Stimulated activated CD8-positive, alpha-beta memory T cell treated with anti-CD3 and anti-CD28 coated beads, Interleukin-4, amount 100 ng/mL, for 48 hours (primary cell): ENCODE measurements at regions not wholly inside any gene's neighbourhood (a gene's known extent, or its start where the extent isn't known, plus 50 kb on each side); places are given as distances from the start of the nearest gene placed in this dataset.
A peak's percentile ranks its signal among the peaks of the same experiment; 100 is the strongest.

Experiments
- DNase-seq: peaks from one replicate; pipeline ENCODE4 v3.0.0-alpha.2; 2020

DNA sequence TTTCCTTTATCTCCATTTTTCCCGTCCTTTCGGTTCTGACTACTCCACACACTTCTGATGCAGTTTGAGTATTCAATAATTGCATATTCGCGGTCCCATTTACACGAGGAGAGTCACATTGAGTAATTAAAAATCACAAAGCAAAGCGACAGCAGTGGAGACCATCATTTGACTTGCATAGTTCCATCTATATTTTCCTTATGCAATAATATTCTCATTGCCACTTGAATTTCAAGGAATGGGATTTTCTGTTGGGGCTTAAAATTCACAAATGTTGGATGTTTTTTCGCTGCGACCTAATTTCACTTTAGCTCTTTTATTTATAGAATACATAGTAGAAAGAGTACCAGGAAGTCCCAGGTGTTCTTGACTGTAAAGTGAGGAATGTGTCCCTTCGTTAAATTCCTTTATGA, 186.8 kb downstream of the ZEB2 start:
- no peak for DNase-seq

DNA sequence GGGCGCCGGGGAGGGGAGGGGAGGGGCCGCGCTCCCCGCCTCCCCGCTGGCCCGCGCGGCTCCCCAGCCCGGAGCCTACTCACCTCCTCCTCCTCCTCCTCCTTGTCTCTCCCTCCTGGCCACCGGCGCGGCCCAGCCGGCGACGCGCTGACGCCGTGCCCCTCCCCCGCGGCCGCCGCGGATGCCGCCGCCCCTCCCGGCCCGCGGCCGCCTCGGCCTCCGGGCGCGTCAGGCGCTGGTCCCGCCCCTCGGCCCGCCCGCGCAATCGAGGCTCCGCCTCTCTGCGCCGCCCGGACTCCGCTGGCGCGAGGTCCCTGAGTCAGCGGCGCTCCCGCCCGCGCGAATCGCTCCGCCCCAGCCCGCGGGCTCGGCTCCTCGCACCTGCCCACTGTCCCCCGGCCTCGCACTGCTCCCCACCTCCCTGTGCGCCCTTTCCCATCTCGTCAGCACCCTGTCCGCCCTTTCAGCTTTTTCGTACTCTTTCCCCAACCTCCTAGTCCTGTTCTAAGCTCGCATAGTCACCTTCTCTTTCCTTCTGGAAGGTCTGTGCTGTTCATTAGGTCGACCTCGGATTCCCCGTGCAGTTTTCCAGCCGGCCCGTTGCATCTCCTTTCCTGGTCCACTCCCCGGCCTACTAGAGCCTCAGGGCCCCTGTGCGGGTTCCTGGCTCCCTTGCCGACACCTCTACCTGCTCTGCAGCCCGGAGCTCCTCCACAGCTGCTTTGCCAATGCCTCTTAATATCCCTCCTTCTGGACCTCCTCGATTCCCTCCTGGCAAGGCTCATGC, 187.4 kb downstream of the ZEB2 start:
- peak; percentile 89 for DNase-seq

DNA sequence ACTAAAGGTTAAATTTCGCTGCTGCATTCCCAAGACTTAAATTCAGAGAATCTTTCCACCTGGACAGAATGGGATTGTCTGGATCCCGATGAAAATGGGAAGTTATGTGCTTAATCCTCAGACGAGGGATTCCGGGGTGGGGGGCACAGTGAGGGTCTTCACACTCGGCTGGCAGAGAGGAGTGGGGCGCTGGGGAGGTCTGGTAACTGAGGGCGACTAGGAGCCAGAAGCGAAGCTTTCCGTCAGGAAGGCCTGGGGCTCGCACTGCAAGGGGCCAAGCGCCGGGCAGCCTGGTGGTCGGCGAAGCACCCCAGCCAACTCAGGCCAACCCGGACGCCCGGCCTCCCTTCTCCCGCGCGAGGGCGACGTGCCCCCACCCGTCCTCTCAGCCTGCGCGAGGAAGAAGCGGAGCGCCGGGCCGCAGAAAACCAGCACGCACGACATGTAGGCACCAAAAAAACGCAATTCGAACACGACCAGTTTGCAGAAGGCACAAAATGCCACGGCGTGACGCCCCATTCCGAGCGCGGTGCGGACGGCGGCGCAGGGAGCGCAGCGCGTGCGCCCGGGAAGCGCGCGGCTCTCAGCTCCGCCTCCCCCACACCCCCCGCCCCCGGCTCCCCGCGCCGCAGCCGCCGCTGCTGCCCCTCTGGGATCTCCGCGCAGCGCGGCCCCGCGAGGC, 188.1 kb downstream of the ZEB2 start:
- DNase-seq: no peak

DNA sequence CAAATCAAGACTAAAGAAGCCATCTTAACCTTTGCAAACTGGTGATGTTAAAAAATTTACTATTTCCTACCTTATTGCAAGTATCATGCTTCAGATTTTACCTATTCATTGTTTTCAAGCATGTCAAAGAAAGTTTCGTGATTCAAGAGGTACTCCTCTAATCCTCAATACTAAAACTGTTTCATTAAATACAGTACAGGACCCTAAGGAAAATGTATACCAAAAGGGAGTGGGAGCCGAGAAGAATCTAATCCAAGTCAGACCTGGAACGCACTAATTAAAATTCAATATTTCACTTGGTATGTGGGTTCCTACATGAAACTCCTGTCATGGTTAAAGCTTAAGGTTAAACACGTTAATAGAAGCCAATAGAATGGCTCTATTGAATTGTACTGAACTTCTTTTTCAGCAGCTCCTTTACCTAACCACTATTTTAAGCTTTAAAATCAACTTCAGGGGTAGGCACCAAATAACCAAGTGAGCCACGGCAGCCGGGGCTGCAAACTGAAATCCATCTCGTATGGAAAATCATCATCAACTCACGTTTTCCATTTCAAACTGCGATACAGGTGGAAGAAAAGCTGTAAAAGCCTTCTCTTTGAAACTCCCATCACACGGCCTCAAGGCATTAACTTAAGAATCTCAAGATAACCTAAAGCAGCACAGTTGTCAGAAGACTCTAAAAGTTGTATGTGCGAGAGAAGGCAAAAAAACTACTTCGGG, 188.8 kb downstream of the ZEB2 start:
- DNase-seq: no peak

DNA sequence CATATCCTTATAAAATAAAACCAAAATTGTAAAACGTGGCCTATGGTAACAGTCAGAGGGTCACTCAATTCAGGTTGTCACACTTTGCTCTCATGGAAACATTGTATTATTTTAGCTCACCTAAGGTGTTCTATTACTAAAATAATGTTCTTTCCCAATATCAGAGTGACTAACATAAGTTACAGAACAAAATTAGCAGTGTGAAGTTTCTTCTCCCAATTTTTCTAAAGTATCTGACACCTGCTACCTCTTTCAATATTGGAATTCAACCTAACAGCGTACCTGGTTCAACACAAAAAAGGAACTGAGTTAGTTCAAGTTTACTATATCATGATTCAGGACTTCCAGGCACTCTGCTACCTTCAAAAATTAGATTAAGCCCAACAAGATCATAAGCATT, 190.4 kb downstream of the ZEB2 start:
- no peak for DNase-seq

DNA sequence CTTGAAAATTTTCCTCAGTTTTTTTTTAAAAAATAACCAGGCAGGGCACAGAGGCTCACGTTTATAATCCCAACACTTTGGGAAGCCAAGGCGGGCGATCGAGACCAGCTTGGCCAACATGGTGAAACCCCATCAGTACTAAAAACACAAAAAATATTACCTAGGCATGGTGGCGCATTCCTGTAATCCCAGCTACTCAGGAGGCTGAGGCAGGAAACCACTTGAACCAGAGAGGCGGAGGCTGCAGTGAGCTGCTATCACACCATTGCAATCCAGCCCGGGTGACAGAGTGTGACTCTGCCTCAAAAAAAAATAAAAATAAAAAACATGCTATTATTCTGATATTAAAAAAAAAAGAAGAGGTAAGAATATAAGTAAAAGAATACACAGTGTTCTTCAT, 191.0 kb downstream of the ZEB2 start:
- DNase-seq: no peak

DNA sequence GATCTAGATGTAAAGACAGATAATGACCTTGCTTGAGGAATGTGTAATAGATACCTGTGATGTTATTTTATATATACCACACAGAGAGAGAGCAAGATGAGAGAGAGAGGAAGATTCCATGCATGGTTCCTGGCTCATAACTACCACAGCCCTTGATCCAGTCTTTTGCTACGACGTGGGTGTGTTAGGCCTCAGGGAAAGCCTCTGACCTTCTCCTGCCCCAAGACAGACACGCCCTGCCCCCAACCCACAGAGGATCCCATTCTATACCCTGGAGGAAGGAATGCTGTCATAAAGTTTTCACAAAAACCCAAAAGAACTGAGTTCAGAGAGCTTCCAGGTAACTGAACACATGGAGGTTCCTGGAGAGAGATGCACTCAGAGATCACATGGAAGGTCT, 193.1 kb downstream of the ZEB2 start:
- DNase-seq: no peak

DNA sequence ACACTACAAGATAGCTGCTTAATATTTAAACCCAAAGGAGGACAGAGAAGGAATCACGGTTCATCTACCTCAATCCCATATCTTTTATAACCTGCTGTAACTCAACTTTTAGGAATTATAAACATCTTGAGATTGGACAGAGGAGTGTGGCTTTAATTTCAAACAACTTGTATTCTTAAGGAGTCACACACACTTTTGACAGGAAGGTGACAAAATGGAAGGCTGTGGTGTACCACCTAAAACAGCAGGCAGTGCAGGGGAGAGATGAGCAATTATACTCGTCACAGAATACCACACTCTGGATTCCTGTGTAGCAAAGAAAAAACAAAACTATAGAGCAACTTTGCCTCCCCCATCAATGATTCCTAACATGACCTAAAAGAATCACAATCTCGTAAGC, 194.8 kb downstream of the ZEB2 start:
- DNase-seq: peak; percentile 59

DNA sequence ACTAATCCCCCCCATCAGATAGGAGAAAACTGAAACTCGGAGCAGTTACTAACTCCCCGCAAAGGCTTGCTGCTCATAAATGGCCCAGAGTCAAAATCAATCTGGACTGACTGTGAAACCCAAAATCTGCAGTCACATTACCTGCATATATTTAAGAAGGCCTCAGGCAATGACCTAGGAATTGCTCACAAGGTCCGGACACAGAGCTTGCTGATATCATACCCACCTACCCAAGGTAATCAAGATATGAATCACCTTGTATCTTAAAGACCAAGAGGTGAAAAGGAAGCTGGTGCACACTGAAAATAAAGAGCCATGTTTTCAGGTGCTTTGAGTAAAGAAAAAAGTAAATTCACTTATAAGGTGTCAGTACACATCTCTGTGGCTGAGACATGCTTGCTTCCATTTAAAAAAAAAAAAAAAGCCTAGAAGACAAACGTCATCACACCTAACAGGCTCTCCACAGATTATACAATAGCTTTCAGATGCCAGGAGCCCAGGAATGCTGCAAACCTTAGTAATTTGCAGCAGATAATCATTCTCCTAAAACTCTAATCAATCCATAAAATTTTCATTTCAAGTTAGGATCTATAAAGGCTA, 195.4 kb downstream of the ZEB2 start:
- no peak for DNase-seq

DNA sequence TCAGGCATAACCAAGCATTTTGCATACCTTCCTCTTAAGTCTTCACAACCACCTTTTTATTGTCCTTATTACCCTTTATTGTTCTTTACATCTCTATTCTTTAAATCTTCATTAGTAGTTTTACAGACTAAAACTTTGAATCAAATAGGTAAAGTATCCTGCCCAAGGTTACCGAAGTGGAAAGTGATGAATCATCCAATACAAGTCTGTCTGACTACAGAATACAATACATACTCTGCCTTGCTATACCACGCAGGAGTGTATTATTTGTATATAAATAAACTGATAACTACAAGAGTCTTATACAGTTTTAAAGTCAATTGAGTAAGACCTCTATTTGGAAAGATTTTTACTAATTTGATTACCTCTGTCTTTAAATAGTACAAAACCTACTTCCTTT, 196.0 kb downstream of the ZEB2 start:
- DNase-seq: no peak

DNA sequence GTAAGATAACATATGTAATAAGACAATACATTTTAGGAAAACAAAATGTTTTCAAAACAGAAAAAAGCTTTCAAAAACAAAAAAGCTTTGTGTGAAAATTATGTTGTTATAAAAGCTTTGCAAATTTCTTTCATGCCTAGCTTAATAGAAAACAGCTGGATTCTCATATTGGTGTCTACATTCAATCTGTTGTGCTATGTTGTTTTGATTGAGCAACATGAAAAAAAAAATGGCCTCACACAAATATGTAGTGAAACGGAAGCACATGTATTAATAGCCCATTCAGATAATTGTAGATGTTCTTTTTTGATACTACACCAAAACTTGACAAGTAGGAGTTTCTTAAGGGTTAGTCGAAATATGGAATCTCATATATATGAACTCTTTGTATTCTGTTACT, 197.5 kb downstream of the ZEB2 start:
- no peak for DNase-seq

DNA sequence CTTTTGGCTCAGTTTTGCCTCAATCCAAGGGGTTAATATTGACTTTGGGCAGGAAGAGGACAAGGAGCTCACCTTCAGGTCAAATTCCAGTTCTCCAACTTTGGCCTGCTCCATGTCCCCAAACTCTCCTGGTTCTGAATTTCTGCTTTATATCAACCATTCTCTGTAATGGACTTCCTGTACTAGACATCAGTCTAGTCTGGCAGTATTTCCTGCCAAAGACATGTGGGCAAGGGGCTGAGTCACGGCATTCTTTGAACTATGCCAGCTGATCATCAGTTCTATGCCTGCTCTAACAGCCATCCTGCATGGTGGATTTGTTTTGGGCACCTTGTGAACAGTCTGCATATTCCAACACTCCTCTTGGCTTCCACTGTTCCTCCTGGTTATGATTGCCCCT, 199.4 kb downstream of the ZEB2 start:
- peak; percentile 59 for DNase-seq

DNA sequence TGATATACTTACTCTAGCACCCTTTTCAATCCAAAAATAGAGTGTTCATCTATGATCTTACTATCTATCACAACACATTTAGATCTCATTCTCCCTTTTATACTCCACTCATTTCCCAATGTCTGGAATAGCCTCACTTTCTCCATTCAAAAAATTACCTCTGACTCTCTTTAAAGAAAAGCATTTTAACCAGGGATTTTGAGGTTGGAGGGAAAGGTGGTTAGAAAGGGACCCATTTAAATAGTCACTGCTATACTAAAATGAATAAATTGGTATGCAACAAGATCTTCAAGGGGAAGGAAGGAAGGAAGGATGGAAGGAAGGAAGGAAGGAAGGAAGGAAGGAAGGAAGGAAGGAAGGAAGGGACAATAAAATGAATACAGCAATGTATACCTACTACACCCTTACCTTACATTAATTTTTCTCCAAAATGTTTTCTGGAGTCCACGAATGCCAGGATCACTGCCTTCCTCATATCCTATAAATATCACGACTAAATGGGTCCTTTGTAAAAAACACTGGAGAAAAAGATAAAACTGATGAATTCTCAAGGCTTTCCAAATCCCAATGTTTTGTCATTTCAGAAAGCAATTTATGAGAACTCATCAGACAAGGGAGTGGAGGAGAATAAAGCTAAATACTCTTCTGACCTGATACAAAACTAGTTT, 202.7 kb downstream of the ZEB2 start:
- no peak for DNase-seq

DNA sequence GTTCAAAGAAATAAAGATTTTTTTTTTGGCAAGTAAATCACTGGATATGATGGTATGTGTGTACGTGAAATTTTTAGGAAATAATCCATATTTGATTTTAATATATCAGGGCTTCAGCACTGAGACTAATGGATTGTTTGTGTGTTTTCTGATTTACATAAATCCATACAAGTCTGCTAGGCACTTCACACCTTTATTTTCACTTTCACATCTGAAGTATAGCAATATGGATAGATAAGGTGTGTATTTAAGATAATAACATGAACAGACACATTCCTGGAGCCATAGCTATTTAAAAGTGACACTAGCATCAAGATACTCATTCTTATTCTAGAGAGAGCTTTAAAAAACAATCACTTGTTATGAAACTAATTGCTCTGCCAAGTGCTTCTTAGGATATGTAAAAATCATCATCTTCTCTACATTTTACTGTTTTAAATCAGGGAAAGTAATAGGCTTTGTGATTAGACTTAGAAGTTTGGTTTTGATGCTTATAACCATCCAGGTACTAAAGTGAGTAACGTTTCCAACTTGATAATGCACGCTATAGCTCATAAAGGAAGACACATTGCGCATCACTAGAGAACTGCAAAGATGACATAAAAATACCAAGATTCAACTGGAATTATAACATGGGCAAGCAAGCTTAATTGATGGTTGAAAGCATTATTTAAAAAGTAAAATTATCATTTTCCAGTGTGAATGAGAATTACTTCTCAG, 208.9 kb downstream of the ZEB2 start:
- no peak for DNase-seq

DNA sequence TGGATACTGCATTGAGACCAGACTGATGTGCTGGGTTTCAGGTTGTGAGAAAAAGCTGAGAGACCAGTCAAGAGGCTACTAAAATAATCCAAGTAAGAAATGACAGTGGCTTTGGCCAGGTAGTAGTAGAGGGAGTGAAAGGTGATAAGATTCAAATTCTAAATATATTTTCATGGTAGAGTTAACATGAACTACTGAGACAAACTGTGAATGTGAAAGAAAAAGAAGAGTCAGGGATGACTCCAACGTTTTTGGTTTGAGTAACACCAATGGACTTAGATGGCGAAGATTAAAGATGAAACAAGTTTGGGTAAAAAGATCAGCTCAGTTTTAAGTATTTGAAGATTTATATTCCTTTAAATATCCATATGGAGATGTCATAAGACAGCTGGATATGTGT, 209.4 kb downstream of the ZEB2 start:
- no peak for DNase-seq

DNA sequence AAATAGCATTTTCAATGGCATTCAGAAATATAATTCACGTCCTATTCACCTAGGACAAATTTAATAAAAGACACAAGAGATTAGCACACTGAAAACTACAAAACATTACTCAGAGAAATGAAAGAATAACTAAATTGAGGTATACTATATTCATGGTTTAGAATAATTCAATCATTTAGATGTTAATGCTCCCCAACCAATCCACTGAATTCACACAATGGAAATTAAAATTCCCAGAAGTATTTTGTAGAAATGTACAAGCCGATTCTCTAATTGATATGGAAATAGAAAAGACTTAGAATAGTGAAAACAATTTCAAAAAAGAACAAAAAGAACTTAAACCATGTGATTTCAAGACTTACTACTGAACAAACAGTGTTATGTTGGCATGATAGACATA, 212.2 kb downstream of the ZEB2 start:
- no peak for DNase-seq

DNA sequence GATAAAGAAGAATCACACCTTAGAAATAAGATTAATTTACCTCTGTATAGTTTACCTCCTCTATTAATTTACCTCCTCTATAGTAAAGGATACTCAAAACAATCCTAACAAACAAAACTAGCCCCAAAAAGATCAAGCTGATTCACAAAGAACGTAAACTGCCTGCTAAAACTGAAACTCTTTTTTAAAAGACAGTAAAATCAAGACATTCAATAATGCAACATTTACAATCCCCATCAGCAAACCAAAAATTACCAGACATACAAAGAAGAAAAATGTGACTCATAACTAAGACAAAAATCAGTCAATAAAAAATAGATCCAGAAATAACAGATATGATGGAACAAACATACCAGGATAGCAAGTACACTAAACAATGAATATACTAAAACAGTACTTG, 215.7 kb downstream of the ZEB2 start:
- no peak for DNase-seq

DNA sequence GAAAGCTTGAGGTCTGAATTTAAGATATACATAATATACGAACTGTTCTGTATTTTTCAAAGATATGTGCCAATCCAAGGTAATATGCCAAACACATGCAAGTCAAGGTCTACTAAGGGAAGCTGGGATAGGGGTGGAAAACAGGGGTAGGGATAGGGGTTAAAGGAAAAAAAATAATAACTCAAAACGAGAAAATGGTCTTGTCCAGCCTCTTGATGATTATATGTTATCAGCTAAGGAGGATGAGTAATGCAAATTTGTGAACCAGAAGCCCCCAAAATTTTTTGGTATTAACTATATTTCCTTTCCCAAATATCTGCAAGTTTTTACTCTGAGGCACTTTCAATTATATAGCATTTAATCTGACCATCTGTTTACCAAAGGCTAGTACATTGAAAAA, 219.3 kb downstream of the ZEB2 start:
- no peak for DNase-seq

DNA sequence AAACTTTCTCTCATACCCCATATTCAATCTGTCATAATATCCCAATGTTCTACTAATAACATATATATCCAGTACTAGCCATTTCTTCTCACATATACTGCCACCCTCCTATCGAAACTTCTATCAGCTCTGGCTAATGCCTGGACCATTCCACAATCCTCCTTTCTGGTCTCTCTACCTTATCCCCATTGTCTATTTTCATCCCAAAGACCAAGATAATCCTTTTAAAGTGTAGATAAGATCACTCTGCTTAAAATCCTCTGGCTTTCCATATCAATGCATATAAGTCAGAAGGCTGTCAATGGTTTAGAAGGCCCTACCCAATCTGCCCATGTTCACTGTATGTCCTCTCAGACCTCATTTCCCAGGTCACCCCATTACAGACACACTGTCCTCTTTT, 229.6 kb downstream of the ZEB2 start:
- DNase-seq: no peak

DNA sequence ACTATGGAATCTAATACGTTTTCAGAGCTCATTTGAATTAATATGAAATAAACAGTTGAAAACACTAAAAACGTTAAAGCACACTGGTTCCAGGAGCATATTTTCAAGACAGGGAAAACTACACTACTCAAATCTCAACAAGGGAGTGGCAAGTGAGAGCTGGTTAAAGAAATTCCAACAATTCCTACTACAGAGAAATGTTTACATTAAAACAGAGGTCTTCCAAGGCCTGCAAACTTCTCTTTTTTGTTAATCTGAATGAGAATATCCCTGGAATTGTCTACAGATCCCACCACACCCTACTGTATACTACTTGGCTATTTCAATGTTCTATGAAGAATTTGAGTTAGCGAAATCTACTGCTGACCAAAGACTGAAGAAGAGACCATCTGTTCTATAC, 231.5 kb downstream of the ZEB2 start:
- no peak for DNase-seq

DNA sequence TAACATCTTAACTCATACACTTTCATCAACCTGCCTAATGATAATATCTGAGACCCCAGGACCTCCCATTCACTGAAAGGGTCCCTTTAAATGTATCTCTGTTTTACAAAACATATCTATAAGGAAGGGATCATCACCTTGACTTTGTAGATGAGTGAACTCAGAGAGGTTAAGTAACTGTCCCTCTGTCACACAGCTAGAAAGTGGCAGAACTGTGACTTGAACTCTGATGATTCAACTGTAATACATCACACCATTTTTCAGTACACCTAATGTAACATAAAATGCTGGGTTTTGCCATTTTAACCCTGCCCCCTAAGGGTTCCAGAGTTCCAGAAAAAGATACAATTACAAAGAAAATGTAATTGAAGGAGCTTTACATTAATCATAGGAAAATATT, 234.6 kb downstream of the ZEB2 start:
- no peak for DNase-seq

DNA sequence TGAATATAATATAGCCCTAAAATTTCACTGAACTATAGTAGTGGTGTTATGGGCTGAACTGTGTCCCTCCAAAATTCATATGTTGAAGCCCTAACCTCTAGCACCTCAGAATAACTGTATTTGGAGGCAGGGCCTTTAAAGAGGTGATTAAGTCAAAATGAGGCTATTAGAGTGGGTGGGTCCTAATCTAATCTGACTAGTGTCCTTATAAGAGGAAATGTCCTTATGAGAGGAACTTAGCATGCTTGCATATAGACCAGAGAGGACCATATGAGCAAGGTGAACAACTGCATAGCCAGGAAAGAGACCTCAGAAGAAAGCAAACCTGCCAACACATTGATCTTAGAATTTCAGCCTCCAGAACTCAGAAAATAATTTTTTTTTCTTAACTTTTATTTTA, 238.4 kb downstream of the ZEB2 start:
- DNase-seq: no peak

DNA sequence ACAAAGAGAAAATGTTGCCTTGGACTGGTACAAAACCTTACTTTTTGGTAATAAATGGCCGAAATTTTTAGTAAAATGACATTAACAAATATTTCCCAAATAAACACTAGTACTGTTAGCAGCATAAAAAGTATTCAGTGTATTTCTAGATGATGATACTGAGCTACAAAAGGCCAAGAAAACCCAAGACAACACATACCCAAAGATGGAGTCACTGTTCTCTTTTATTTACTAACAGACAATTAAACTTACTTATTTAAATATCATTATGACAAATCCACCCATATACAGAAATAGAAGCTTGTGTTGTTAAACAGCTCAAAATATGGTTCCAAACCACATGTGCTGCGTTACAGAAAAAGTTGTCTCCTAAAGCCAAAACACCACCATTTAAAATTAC, 239.9 kb downstream of the ZEB2 start:
- DNase-seq: no peak
